Right atrium auricular region (tissue), 2 donors: ENCODE measurements at regions not wholly inside any gene's neighbourhood (a gene's known extent, or its start where the extent isn't known, plus 50 kb on each side); places are given as distances from the start of the nearest gene placed in this dataset.

ENCODE experiments used
- DNase-seq: peaks from one replicate; pipeline ENCODE4 v3.0.0-alpha.2; 2019; ENCODE audit warnings: low spot score
- H3K27ac ChIP-seq, 2 donors: fragments of 200-600 bp; sonication (generic); 1 replicate in 1 of 2; 2 replicates in 1 of 2; pipeline ENCODE4 v1.5.1; 2016 to 2019
- H3K27me3 ChIP-seq, 2 donors: fragments of 200-600 bp; sonication (generic); one replicate each; pipeline versions ENCODE4 v1.5.1 to v1.6.0; 2017 to 2019
- H3K36me3 ChIP-seq: fragments of 200-600 bp; sonication (generic); one replicate; pipeline ENCODE4 v1.5.1; 2016
- H3K4me1 ChIP-seq, 2 donors: fragments of 200-600 bp; sonication (generic); one replicate each; pipeline versions ENCODE4 v1.5.1 to v1.6.0; 2017 to 2019
- H3K4me3 ChIP-seq, 2 donors: fragments of 200-600 bp; sonication (generic); 1 replicate in 1 of 2; 2 replicates in 1 of 2; pipeline ENCODE4 v1.5.1; 2017 to 2019; ENCODE audit warnings: mild to moderate bottlenecking in 1 of 2, moderate library complexity in 1 of 2
- H3K9me3 ChIP-seq, 2 donors: fragments of 200-600 bp; sonication (generic); one replicate each; pipeline ENCODE4 v1.5.1; 2019
- TF ChIP-seq, protein P1 (sequence below), 2 donors: fragments of 200-600 bp; sonication (generic); IDR thresholded peaks; one replicate each; pipeline ENCODE4 v1.5.1; 2019; ENCODE audit warnings: antibody characterized with exemption in 2 of 2

DNA sequence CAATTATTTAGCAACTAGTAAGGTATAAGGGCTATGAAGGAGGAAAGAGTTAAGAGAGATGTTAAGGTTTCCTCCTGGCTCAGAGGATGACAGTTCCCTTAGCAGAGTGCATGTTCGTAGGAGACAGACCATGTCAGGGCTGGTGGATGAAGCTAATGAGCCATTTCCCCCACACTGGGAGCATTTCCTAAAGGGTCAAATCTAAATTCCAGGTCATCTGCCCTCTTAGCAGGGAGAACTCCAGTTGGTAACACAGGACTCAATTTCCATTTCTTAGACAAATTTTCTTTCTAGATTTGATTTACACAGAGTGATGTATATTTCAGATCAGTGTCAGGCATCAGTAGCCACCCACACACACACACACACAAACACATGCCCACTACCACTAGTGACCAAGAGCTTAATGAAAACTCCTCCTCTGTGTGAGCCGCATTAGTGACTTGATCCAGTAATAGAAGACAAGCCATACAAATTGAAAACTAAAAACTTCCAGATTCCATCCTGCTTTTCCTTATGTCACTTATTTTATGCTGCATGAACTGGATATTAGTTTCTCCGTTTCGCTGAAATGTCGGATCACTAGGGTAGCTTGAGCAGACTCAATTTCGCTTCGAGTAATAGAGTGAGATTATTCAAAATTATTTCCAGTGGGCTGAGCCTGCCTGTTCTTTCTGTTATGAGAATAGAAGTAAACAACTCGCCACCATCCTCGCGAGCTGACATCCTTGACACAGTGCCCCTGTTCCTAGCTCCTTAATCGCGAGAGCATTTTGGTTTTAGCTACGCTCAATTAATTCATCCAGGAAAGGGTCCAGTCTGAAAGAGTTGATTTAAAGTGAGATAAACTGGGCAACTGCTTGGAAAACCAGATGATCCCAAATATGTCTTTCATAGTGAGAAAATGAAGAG is 582.6 kb downstream of the SOX6 start:
- H3K27ac ChIP-seq = peak overlapping the region; percentile 43 to 55
- H3K9me3 ChIP-seq = no peaks in the 10 kb centered on the region
- DNase-seq = no peak
- TF ChIP-seq, protein P1, sequence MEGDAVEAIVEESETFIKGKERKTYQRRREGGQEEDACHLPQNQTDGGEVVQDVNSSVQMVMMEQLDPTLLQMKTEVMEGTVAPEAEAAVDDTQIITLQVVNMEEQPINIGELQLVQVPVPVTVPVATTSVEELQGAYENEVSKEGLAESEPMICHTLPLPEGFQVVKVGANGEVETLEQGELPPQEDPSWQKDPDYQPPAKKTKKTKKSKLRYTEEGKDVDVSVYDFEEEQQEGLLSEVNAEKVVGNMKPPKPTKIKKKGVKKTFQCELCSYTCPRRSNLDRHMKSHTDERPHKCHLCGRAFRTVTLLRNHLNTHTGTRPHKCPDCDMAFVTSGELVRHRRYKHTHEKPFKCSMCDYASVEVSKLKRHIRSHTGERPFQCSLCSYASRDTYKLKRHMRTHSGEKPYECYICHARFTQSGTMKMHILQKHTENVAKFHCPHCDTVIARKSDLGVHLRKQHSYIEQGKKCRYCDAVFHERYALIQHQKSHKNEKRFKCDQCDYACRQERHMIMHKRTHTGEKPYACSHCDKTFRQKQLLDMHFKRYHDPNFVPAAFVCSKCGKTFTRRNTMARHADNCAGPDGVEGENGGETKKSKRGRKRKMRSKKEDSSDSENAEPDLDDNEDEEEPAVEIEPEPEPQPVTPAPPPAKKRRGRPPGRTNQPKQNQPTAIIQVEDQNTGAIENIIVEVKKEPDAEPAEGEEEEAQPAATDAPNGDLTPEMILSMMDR (IDR thresholded peaks at IDR 0.05) = no peak
- no peak overlapping the region for H3K4me3 ChIP-seq
- peaks cover 0 to 5% of the 10 kb centered on the region in 2 donors for H3K4me1 ChIP-seq
- H3K27me3 ChIP-seq = no peaks in the 10 kb centered on the region
- H3K36me3 ChIP-seq = no peaks in the 10 kb centered on the region

DNA sequence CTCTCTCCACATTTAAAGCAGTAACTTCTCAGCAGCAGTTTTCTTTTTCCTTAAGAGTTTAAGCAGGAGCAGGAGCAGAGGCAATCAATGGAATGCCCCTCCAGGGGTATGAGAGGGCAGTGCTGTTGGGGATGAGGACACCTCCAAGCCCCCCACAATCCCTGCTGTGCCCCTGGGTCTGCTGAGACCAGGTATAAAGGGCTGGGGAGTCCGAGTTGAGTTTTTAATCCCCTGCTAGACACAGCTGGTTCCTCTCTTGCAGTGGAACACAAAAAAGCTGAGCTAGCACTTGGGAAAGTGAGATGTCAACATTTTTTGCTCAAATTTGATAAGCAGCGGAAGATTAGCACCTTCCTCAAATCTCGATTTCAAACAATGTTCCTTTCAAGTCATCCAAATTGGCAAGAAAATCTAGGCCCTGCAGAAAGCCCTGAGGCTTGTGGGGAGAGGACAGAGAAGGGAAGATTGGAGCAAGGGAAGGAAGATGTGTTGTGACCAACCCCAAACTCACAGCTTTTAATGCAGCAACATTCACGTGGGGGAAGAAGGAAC is 581.9 kb downstream of the SOX6 start:
- DNase-seq = no peak
- Histone ChIP-seq H3K27me3 (no peaks in the 10 kb centered on the region), H3K27ac (peak overlapping the region; percentile 43 to 55), H3K9me3 (no peaks in the 10 kb centered on the region), H3K36me3 (no peaks in the 10 kb centered on the region), H3K4me3 (no peak overlapping the region), H3K4me1 (peaks cover 0 to 5% of the 10 kb centered on the region in 2 donors)
- TF ChIP-seq, protein P1 (IDR thresholded peaks at IDR 0.05) = no peak

DNA sequence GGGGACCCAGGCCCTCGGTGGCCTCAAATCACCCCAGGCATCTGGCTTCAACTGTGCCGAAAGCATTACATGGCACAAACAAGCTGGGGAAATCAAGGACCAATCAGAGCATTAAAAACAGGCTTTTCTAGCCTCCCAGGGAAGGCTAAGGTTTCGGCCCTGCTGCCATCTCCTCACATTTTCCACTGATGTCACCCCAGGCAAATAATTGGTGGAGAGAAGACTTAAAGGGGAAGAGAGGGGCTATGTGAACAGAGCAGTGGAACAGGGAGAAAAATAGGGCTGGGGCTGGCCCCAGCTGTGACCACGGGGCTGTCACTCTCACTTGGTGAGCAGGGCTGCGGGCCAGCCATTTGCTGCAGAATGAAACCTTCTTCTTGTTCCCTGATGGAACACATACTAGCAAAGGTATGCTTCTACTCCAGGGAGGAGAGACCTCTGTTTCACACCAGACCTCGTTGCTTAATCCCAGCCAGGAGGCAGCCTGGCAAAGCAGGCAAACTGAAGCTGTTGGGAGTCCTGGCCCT is 581.3 kb downstream of the SOX6 start:
- peak overlapping the region; percentile 43 to 55 for H3K27ac ChIP-seq
- H3K27me3 ChIP-seq = no peaks in the 10 kb centered on the region
- TF ChIP-seq, protein P1 (IDR thresholded peaks at IDR 0.05) = no peak
- no peak overlapping the region for H3K4me3 ChIP-seq
- DNase-seq = no peak
- no peaks in the 10 kb centered on the region for H3K36me3 ChIP-seq
- H3K9me3 ChIP-seq = no peaks in the 10 kb centered on the region
- H3K4me1 ChIP-seq = peaks cover 0 to 5% of the 10 kb centered on the region in 2 donors

DNA sequence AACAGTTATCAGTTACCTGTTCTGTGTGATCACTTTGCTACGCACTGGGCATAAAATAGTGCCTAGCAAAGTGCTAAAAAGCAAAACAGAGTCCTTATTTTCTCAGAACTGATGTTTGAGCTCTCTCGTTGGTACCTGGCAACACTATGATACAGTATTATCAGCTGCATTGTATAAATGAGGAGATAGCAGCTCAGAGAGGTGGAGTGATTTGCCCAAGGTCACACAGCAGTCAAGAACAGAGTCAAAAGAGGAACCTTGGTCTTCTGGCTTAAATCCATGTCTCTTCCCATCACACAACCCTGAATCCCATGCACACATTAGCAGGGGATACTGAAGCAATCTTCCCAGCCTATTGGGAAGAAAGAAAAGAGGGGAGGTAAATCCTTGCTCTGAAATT is 580.5 kb downstream of the SOX6 start:
- DNase-seq = no peak
- Histone ChIP-seq H3K27me3 (no peaks in the 10 kb centered on the region), H3K4me1 (peaks cover 0 to 7% of the 10 kb centered on the region in 2 donors), H3K9me3 (no peaks in the 10 kb centered on the region), H3K4me3 (no peak overlapping the region), H3K27ac (peak overlapping the region; percentile 43 to 55), H3K36me3 (no peaks in the 10 kb centered on the region)
- TF ChIP-seq, protein P1 (IDR thresholded peaks at IDR 0.05) = no peak

DNA sequence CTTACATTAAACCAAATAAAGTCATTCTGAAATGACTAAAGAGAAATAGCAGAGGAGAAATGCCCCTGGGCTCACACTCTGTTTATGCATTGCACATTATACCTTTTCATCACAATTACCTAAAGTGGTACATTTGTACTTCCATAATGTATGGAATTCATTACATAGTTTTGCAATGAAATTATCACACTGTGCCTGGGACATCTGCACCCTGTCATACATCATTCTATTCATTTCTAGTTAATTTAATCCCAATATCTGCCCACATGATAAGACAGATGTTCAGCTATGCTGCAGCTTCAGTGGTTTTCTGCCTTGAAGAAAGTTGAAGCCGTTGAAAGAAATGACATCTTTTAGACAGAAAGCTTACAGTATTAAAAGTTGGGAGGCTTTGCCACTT is 580.0 kb downstream of the SOX6 start:
- no peak for DNase-seq
- H3K36me3 ChIP-seq = no peaks in the 10 kb centered on the region
- H3K9me3 ChIP-seq = no peaks in the 10 kb centered on the region
- TF ChIP-seq, protein P1 (IDR thresholded peaks at IDR 0.05) = no peak
- H3K27ac ChIP-seq = no peak overlapping the region
- no peaks in the 10 kb centered on the region for H3K27me3 ChIP-seq
- H3K4me3 ChIP-seq = no peak overlapping the region
- peaks cover 0 to 10% of the 10 kb centered on the region in 2 donors for H3K4me1 ChIP-seq
